DMS153 treated with DMSO at 0.1 percent for 48 hours (cell line): ENCODE measurements at regions not wholly inside any gene's neighbourhood (a gene's known extent, or its start where the extent isn't known, plus 50 kb on each side); places are given as distances from the start of the nearest gene placed in this dataset.

ENCODE experiments used
- DNase-seq: peaks from one replicate; lab custom pipeline; 2025; ENCODE audit not compliant: unreplicated experiment; lab: John Stamatoyannopoulos, UW

DNA sequence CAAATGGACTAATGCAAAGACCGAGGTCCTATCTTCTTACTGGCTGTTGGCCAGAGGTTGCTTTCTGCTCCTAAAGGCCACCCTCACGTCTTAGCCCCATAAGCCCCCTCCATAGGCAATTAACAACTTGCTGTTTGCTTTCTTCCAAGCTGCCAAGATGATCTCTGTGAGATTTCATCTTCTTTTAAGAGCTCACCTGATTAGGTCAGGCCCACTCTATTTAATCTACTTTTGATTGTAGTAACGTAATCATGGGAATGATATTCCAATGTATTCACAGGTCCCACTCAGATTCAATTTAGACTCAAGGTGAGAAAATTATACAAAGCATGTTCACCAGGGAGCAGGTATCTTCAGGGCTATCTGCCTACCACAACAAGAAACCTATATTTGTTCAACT is 84.4 kb upstream of the RAD23B start:
- no peak for DNase-seq

DNA sequence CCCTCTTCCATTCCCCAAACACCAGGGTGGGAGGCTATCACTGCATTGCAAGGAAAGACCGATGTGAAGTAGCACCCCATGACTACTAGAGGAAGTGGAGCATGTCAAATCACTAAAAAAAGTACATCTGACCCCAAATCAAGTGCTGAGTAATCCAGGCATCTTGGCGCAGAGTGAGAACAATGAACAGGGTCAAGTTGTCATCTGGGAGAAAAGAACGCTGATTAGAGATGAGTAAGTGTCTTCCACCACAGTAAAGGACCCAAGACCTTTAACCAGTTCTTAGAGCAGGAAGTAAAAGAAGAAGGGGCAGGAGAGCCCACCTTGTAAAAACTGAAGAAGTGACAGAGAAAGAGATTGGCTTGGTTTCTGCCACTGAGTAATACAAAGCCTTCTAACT is 75.0 kb upstream of the RAD23B start:
- no peak for DNase-seq

DNA sequence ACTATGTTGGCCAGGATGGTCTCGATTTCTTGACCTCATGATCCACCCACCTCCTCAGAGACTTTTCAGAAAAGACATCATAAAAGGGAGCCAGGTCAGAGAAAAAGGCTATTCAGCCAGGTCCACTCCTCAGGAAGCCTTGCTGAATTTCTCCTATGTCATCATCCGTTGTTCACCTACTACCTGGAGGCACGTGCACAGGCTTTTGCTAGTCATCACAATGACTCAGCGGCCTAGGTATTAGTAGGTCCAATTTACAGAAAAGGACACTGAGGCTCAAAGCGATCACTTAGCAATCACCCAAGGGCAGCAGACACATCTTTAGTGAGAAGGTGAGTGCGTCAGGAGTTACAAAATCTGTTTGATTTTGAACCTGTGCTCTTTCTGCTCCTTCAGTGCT is 72.3 kb upstream of the RAD23B start:
- no peak for DNase-seq

DNA sequence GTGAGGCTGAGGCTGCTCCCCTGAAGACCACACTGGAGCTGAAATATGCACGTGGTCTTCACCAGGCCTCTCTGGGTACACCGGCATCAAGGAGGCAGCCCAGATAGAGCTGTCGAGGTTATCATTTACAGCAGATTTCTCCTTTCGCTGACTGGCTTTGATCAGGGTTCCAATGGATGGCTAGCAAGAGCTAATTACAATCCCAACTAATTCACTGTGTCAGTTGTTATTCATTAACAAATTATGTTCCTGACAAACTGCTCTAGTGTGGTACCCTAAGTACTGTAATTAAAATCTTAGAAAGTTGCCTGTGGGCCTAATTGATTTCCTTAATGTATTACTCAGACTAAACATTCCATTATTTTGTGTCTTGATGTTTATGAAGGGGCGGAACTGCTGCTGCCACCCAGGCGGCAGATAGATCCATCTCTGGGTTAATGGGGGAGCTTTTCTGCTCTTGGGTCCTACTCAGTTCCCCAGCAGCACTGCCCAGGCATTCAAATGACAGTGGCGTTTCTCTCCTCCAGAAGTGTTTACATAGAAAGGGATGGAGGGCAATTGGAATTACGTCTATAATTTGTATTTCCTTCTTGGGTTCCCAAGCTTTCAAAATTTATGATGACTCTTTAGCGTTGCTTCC is 71.7 kb upstream of the RAD23B start:
- no peak for DNase-seq

DNA sequence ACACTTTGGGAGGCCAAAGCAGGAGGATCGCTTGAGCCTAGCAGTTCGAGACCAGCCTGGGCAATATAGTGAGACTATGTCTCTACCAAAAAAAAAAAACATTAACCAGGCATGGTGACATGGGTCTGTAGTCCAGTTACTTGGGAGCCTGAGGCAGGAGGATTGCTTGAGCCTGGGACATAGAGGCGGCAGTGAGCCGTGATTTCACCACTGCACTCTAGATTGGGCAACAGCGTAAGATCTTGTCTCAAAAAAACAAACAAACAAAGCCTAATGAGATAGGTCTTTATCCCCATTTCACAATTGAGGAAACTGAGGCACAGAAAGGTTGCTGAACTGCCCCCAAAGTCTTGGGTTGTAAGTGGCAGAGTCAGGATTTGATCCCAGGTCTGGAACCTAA is 70.5 kb upstream of the RAD23B start:
- no peak for DNase-seq

DNA sequence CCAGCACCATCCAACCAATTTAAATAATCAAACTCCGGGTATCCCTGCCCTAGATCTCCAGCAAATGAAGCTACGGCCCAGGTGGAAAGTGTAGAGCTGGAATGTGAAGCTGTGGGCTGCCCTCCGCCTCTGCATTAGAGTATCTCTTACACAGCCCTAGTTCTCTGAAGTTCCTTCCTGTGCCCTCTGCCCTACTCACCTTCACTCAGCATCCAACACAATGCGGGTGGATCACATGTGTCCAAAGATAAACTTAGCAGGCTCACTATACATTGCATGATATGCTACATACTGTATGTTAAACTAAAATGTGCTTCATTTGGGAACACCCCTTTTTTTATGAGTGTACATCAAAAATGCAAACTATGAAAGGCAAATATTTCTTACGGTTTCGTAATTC is 70.0 kb upstream of the RAD23B start:
- no peak for DNase-seq

DNA sequence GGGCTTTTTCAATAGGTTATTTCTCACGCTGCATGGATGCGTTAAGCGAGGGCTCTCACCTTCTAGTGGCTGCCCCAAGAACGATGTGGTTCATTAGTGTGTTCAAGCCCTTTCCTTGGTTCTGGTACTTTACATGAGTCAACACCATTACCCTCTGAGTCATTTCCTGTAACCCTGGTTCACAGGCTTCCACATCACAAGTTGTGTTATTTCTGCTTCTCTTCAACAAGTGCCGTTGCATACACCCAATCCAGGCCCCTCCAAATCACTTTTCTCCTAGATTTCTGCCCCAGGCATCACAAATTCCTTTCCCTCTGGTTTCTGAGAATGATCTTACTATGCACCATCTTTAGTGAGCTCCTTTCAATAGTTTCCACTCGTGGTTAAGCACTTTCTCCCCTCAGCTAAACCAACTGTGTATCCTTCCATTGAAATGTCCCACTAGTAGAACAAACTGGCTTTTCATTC is 69.5 kb upstream of the RAD23B start:
- DNase-seq, result no peak

DNA sequence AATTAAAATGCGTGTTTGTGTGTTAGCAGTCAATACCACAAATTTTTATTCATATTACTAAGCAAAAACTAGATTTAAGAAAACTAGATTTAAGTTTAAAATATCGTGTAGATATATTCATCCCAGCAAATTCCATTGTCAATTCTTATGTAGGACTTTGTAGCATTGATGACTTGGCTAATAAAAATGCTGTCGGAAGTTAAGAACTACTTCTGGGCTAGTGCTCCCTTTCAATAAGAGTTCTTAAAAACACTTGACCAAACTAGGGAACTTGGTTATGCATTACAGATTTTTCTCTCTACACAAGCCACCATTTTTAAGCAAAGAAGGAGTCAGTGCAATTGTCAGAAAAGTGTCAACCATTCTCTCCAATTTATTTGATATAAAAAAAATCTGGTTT is 68.7 kb upstream of the RAD23B start:
- no peak for DNase-seq

DNA sequence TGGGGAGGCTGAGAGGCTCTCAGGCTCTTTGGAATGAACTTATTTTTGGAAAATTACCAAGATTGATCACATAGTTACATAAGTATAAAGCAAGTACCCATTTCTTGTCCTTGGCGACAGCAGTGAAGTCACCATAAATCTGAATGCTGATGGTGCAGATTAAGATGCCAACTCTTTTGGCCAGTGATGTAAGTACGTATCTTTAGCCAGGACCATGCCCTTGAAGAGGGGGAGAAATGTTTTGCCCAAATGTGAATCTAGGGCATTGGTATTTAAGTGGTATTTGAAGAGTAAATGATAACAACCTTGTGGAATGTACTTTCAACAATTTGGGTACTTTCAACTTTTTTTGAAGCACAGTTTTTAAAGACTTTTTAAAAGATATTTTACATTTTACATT is 68.2 kb upstream of the RAD23B start:
- no peak for DNase-seq

DNA sequence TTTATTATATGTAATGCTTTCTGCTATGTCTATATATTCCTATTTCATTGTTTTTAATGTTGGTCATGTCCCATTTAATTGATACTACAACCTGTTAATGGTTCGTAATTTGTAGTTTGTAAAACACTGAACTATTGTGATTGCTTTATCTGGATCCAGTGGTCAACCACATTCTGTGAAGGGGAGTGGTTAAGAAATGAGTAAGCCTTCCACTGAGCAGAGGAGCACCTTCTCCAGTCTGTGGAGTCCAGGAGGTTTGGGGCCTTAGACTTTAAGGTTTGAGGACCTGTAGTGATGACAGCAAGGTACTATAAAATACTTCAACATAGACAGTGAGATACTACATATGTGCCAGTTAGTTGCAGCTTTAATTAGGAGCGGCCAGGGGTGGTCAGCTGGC is 67.7 kb upstream of the RAD23B start:
- no peak for DNase-seq

DNA sequence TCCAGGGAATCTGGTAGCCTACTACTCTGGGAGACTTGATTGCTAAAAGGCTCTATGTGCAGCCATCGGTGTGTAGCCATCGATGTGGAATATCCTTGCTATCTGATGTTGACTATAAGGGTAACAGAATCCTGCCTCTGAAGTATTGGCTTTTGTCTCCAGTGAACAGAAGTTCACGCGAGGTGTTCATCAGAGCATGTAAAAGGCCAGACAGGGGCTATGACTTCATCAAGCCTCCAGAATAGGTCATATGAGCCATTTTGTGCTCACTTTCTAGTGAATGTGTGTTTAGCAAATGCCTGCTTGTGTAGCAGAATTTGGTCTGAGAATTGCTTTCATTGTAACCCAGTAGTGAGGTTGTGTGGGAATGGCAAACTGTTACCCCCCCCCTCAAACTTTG is 66.8 kb upstream of the RAD23B start:
- no peak for DNase-seq

DNA sequence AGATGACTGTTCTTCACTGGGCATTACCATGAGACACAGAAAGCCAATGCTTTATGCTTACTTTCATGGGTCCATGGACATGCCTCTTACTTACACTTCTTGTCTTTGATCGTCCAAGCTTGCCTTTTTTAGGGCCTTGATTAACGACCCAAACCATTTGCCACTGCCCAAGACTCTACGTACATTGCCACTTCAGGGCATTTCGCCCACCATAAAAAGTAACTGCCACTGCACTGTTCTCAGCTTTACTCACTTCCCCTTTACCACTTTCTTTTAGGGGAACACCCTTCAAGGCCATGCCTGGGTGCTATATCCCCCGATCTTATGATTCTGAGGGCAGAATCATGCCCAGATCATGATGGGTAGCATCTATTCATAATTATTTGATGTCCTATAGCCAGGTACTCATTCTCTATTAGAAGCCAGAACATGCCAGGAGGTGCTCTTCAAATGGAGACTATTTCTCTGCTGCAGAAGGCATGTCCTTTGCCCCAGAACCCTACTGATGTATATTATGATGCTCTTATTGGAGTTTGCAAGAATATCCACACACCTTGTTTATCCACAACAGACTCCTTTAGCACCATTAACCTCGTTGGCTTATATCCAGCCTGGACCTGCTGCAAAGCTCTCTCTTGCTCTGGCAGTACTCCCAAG is 64.1 kb upstream of the RAD23B start:
- DNase-seq, result no peak

DNA sequence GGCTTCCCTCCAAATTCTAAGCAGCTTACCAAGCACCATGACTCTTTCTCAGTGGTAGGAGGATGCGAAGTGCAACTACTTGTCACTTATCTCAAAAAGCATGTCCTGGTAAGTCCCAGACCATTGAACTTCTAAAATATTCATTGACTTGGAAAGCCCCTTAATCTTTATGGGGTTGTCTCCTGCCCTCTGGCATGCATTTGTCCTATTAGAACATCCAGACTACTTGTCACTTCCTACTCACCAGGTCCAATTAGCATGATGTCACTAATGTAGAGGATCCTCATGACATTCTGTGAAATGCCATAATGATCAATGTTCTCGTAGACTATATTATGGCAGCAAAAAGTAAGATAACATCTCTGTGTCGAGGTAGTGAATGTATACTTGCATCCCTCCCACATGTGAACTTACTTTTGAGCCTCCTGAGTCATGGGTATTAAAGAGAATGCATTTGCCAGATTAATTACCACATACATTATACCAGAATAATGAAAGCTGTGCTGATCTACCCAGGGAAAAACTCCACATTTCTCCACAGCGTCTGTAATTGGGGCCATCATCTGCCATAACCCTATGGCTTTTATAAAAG is 63.5 kb upstream of the RAD23B start:
- no peak for DNase-seq

DNA sequence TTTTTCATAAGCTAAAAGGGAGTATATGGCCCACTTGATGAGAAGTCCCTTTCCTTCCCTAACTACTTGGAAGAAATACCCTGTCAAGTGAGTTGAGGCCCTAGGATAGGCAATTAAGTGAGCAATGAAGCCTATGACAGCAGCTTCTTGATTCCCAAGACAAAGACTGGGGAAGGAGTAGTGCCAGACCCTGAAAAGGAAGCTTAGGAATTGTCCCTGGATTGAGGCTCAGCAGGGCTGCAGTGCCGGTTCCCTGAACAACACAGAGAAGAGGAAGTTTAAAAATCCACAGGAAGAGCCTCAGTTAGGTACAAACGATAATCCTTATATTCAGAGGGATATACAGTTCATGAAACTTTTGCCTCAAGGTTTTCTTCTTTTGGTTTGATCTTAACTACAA is 61.8 kb upstream of the RAD23B start:
- no peak for DNase-seq

DNA sequence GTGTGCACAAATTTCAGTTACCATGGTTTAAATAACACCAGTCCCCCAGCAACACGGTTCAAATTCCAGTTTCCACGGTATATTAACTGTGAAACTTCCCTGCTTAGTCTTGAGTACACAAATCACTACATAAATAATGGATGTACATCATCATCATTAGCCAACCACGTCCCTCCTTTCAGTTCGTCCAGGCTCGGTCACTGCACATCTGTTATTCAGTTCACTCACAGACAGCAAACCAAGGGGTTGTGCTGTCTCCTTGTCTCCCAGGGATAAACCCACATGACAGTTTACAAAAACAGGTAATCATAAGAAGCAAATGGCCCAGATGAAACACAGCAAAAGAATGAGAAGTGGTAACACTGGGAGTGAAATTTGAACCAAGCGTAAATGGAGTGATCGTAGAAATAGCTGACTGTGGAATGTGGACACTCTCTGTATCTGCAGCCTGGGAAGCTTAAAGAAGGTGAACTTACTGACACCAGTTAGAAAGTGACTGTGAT is 61.0 kb upstream of the RAD23B start:
- DNase-seq, result peak; percentile 18

DNA sequence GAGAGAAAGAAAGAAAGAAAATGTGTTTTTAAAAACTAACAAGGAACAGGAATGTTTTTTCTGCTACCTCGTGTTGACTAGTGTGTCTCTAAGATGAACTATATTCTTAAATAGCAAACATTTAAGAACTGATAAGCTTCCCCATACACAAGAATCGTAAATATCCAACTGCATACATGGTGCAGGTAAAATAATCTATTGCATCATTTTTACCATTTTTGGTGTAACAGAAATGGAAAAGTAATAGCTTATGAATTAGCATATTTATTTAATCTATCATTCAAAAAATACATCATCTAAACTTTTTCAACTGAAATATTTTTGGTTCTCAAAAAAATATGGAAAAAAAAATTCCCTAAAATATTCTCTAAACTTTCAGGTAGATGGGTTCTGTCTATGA is 59.7 kb upstream of the RAD23B start:
- no peak for DNase-seq

DNA sequence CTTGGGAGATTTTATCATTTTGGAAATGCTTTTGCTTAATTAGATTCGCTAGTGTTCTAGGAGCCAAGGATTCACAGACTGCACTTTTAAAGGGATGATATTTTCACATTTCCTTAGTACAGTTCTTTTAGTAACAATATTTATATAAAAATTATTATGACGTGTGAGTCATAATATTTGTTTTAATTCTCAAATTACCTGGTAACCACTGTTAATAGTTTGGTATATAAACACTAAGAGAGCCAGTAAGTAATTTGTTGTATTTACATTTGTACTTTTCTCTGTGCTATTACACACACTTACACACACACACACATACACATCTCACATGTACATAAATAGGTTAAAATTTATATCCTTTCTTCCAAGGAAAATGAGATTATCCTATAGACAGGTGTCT is 58.8 kb upstream of the RAD23B start:
- DNase-seq, result no peak

DNA sequence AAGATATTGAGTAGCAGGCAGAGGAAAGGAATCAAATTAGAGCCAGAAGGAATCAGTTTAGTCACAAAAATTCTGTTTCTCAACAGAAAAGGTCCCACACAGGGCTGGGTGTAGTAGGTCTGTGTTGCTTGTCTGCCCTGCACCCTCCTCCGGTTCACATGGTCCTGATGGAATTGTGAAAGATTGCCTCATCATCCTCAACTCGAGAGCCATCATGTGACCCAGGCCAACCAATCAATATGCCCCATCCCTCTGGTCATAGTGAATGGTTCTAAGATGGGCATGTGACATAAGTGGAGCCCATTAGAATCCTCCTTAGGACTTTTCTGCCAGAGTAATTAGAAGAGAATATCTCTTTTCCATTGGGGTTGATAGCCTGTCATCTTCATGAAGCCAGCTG is 56.7 kb upstream of the RAD23B start:
- DNase-seq, result no peak

DNA sequence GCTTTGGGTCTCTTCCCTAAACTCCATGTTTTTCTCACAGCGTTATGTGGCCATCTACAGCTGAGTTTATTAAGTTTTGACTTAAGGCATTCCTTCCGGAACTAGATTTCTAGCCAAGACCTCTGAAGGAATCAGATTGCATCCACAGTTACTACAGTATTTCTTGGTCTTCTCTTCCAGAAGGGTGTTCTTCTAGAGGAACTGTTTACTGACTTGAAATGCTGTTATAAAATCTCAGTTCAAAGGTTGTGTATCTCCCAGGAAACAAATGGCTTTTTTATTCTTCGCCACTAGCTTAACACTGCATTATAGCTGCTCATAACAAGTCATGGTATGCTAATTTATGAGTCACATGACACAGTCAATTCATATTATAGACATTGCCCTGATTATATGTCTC is 55.3 kb upstream of the RAD23B start:
- DNase-seq, result no peak

DNA sequence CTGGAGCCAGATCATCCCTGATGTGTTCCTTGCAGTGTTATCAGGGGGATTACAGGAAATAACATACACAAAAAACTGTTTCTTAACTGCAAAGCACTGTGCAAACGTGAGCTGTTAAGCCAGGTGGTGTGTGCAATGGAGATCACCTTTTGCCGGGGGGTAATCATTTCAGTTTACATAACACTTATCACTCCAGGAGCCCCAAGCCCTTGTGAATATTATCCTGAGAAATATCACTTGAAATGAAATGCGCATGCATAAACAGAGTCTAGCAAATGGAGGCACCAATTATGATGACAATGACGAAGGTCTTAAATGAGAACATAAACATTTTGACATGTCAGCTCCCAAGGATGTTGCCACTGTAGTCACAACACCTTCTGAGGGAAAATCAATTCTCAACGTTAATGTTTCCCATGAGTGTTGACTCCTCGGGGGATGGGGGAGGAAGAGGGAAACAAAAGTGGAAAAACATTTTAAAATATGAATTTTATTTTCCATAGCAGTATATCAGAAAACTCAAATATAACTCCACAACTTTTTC is 54.5 kb upstream of the RAD23B start:
- peak; percentile 87 for DNase-seq

DNA sequence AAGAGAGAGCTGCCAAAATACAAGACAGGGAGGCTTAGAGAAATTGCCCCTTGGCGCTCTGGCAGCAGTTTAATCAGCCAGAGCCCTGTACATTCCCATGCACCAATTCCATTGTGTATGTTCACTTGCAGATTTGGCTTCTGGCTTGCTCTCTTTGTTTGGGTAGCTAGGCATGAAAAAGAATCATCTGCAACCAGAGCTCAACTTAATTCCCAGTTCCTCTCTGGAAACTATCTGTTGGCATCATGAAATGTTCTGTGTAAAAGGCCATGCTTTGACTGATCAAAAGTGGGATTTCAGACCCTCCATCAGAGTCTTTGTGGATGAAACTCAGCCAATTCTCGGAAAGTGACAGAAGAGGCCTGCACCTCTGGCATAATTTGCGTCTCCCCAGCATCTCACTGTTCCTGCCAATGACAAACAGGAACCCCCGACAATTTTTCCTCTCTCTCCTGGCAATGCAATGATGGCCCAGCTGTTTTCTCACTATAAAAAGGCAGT is 53.8 kb upstream of the RAD23B start:
- DNase-seq, result no peak
